ENCODE measurements at regions not wholly inside any gene's neighbourhood (a gene's known extent, or its start where the extent isn't known, plus 50 kb on each side); places are given as distances from the start of the nearest gene placed in this dataset.

GRCh38 chr3:113136544-113136943, 74.8 kb upstream of the BOC start:
- H3K9me3 ChIP-seq (replicated peaks in 1 of 2; ENCODE audit: control insufficient read depth in 2 of 2, insufficient read depth in 1 of 2, low read depth in 1 of 2, low read length in 2 of 2) = peaks cover 1 to 16% of the 10 kb centered on the region in 2 donors
- H2BK15ac ChIP-seq (ENCODE audit: low read length) = no peak overlapping the region
- H2BK5ac ChIP-seq (ENCODE audit: low read length) = no peak overlapping the region

DNA sequence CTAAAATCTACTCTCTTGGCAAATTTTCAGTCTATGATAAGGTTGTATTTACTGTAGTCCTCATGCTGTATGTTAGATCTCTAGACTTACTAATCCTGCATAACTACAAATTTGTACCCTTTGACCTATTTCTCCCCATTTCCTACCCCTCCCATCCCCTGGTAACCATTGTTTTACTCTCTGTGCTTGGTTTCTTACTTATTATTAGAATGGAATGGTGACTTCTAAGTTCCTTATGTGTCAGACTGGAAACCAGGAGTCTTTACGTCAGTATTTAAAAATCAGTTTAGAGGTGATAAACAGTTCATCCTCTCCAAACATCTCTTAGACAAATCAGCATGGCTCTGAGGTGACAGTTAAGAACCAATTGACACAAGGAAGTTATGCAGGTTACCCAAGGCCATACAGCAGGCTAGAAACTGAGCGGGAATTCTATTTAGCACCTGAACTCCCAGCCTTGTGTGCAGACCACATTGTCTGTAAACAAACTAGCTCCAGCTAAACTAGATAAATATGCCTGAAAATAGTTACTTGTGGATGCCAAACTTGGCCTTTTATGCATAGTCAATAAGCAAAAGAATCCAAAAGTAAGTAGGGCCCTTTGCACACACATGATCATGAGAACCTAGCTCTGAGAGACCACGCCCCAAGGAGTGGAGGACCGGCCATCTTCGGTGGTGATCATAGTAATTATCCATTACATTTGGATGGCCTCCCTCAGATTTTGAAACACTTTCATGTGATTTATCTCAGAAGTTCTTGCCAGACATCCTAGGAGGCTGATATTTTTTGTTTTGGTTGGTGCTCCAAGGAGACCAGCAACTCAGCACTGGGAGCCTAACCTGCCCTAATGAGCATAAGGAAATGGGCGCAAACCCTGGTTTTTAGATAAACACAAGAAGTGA, 72.3 kb upstream of the BOC start:
- peaks cover 1 to 16% of the 10 kb centered on the region in 2 donors for H3K9me3 ChIP-seq (replicated peaks in 1 of 2; ENCODE audit: control insufficient read depth in 2 of 2, insufficient read depth in 1 of 2, low read depth in 1 of 2, low read length in 2 of 2)
- no peak for DNase-seq (ENCODE audit: low spot score)
- no peaks in the 10 kb centered on the region for H3K36me3 ChIP-seq (replicated peaks in 1 of 2; ENCODE audit: control insufficient read depth in 2 of 2, insufficient read depth in 2 of 2, low read length in 2 of 2)
- H3K4me1 ChIP-seq (ENCODE audit: control insufficient read depth in 2 of 2, insufficient read depth in 1 of 2, low read depth in 1 of 2, low read length in 2 of 2) = peaks cover 0 to 2% of the 10 kb centered on the region in 2 donors
- no peak overlapping the region for H2AFZ ChIP-seq (ENCODE audit: low read length)
- no peak overlapping the region for H2BK120ac ChIP-seq (ENCODE audit: low read depth, low read length)
- H2BK15ac ChIP-seq (ENCODE audit: low read length) = no peak overlapping the region
- H3K4ac ChIP-seq (ENCODE audit: low read length) = no peak overlapping the region
- no peak overlapping the region for H2BK12ac ChIP-seq (ENCODE audit: low read length)
- no CpG with 5 or more reads among the region's 6 CpGs for WGBS, 2 donors (ENCODE audit: extremely low coverage in 2 of 2, insufficient read length in 2 of 2, insufficient replicate concordance in 1 of 2)
- H3K4me2 ChIP-seq (ENCODE audit: insufficient read depth, low read length, poor library complexity, severe bottlenecking) = no peak overlapping the region
- no peak overlapping the region for H4K8ac ChIP-seq (ENCODE audit: low read depth, low read length)
- no peak overlapping the region for H3K4me3 ChIP-seq (ENCODE audit: low read length in 2 of 2)
- no peak overlapping the region for H3K23ac ChIP-seq (ENCODE audit: low read depth, low read length, poor library complexity)
- no peaks in the 10 kb centered on the region for H3K27me3 ChIP-seq (ENCODE audit: control insufficient read depth in 3 of 3, insufficient read depth in 3 of 3, low read depth in 1 of 3, low read length in 3 of 3)
- no peak overlapping the region for H2AK5ac ChIP-seq (ENCODE audit: low read depth, low read length)
- H2BK5ac ChIP-seq (ENCODE audit: low read length) = no peak overlapping the region
- no peak overlapping the region for H3K9ac ChIP-seq (ENCODE audit: low read depth, low read length, poor library complexity)
- H3K27ac ChIP-seq (replicated peaks; ENCODE audit: low read length) = no peak overlapping the region
- H3K79me1 ChIP-seq (ENCODE audit: low read depth, low read length) = no peaks in the 10 kb centered on the region
- H3K14ac ChIP-seq (ENCODE audit: low read length) = no peak overlapping the region
- H3K18ac ChIP-seq (ENCODE audit: low read length) = no peak overlapping the region
- no peak overlapping the region for H4K91ac ChIP-seq (ENCODE audit: low read depth, low read length, poor library complexity)

More at GRCh38 chr3:113136544-113136943, 74.8 kb upstream of the BOC start:
- Histone ChIP-seq H3K14ac (ENCODE audit: low read length) (no peak overlapping the region), H4K91ac (ENCODE audit: low read depth, low read length, poor library complexity) (no peak overlapping the region), H4K8ac (ENCODE audit: low read depth, low read length) (no peak overlapping the region), H3K79me1 (ENCODE audit: low read depth, low read length) (no peaks in the 10 kb centered on the region), H3K18ac (ENCODE audit: low read length) (no peak overlapping the region), H3K4me2 (ENCODE audit: insufficient read depth, low read length, poor library complexity, severe bottlenecking) (no peak overlapping the region), H2BK120ac (ENCODE audit: low read depth, low read length) (no peak overlapping the region), H2AK5ac (ENCODE audit: low read depth, low read length) (no peak overlapping the region), H3K4me3 (ENCODE audit: low read length in 2 of 2) (no peak overlapping the region), H3K27ac (replicated peaks; ENCODE audit: low read length) (no peak overlapping the region), H3K23ac (ENCODE audit: low read depth, low read length, poor library complexity) (no peak overlapping the region), H3K27me3 (ENCODE audit: control insufficient read depth in 3 of 3, insufficient read depth in 3 of 3, low read depth in 1 of 3, low read length in 3 of 3) (no peaks in the 10 kb centered on the region), H3K9ac (ENCODE audit: low read depth, low read length, poor library complexity) (no peak overlapping the region), H3K36me3 (replicated peaks in 1 of 2; ENCODE audit: control insufficient read depth in 2 of 2, insufficient read depth in 2 of 2, low read length in 2 of 2) (no peaks in the 10 kb centered on the region), H2AFZ (ENCODE audit: low read length) (no peak overlapping the region), H3K4ac (ENCODE audit: low read length) (no peak overlapping the region), H2BK12ac (ENCODE audit: low read length) (no peak overlapping the region), H3K4me1 (ENCODE audit: control insufficient read depth in 2 of 2, insufficient read depth in 1 of 2, low read depth in 1 of 2, low read length in 2 of 2) (peaks cover 2 to 7% of the 10 kb centered on the region in 2 donors)
- DNase-seq (ENCODE audit: low spot score) = no peak
- WGBS, 2 donors (ENCODE audit: extremely low coverage in 2 of 2, insufficient read length in 2 of 2, insufficient replicate concordance in 1 of 2) = no CpG with 5 or more reads among the region's 5 CpGs

DNA sequence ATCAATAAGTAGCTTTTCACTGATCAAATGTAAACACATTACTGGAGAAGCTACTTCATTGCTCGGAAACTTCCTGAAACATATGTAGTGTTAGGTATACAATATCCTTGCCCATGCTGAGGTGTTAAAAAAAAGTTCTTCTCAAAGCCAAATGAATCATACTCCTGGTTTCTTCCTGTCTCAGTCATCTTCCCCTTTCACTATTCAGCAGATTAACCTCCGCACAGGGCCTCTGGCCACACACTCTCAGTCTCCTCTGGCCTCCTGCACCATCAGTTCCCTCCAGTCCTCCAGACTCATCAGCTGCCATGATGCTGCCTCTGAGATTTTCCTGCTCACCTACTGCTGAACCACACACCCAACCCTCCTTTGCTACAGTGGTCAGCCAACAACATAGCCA, 70.5 kb upstream of the BOC start:
- Histone ChIP-seq H3K14ac (ENCODE audit: low read length) (no peak overlapping the region), H2BK5ac (ENCODE audit: low read length) (no peak overlapping the region), H2AK5ac (ENCODE audit: low read depth, low read length) (no peak overlapping the region), H3K27ac (replicated peaks; ENCODE audit: low read length) (no peak overlapping the region), H3K27me3 (ENCODE audit: control insufficient read depth in 3 of 3, insufficient read depth in 3 of 3, low read depth in 1 of 3, low read length in 3 of 3) (no peaks in the 10 kb centered on the region), H4K91ac (ENCODE audit: low read depth, low read length, poor library complexity) (no peak overlapping the region), H4K8ac (ENCODE audit: low read depth, low read length) (no peak overlapping the region), H2AFZ (ENCODE audit: low read length) (no peak overlapping the region), H3K36me3 (replicated peaks in 1 of 2; ENCODE audit: control insufficient read depth in 2 of 2, insufficient read depth in 2 of 2, low read length in 2 of 2) (no peaks in the 10 kb centered on the region), H2BK15ac (ENCODE audit: low read length) (no peak overlapping the region), H3K79me1 (ENCODE audit: low read depth, low read length) (no peaks in the 10 kb centered on the region), H3K4ac (ENCODE audit: low read length) (no peak overlapping the region), H3K4me2 (ENCODE audit: insufficient read depth, low read length, poor library complexity, severe bottlenecking) (no peak overlapping the region), H2BK120ac (ENCODE audit: low read depth, low read length) (no peak overlapping the region), H3K9me3 (replicated peaks in 1 of 2; ENCODE audit: control insufficient read depth in 2 of 2, insufficient read depth in 1 of 2, low read depth in 1 of 2, low read length in 2 of 2) (peaks cover 0 to 11% of the 10 kb centered on the region in 2 donors), H2BK12ac (ENCODE audit: low read length) (no peak overlapping the region), H3K4me1 (ENCODE audit: control insufficient read depth in 2 of 2, insufficient read depth in 1 of 2, low read depth in 1 of 2, low read length in 2 of 2) (peaks cover 0 to 2% of the 10 kb centered on the region in 2 donors), H3K23ac (ENCODE audit: low read depth, low read length, poor library complexity) (no peak overlapping the region), H3K4me3 (ENCODE audit: low read length in 2 of 2) (no peak overlapping the region), H3K9ac (ENCODE audit: low read depth, low read length, poor library complexity) (no peak overlapping the region), H3K18ac (ENCODE audit: low read length) (peak overlapping the region; percentile 11)
- no CpG with 5 or more reads among the region's 2 CpGs for WGBS, 2 donors (ENCODE audit: extremely low coverage in 2 of 2, insufficient read length in 2 of 2, insufficient replicate concordance in 1 of 2)
- DNase-seq (ENCODE audit: low spot score) = no peak

- H3K4me3 ChIP-seq (ENCODE audit: low read length in 2 of 2) = no peak overlapping the region
- no peak overlapping the region for H2BK15ac ChIP-seq (ENCODE audit: low read length)
- no peak overlapping the region for H4K91ac ChIP-seq (ENCODE audit: low read depth, low read length, poor library complexity)
- H2BK5ac ChIP-seq (ENCODE audit: low read length) = no peak overlapping the region
- H2AK5ac ChIP-seq (ENCODE audit: low read depth, low read length) = no peak overlapping the region
- no peak overlapping the region for H3K27ac ChIP-seq (replicated peaks; ENCODE audit: low read length)
- H3K4ac ChIP-seq (ENCODE audit: low read length) = no peak overlapping the region
- peaks cover 0 to 2% of the 10 kb centered on the region in 2 donors for H3K4me1 ChIP-seq (ENCODE audit: control insufficient read depth in 2 of 2, insufficient read depth in 1 of 2, low read depth in 1 of 2, low read length in 2 of 2)
- no peak overlapping the region for H3K18ac ChIP-seq (ENCODE audit: low read length)
- H3K36me3 ChIP-seq (replicated peaks in 1 of 2; ENCODE audit: control insufficient read depth in 2 of 2, insufficient read depth in 2 of 2, low read length in 2 of 2) = no peaks in the 10 kb centered on the region
- WGBS, 2 donors (ENCODE audit: extremely low coverage in 2 of 2, insufficient read length in 2 of 2, insufficient replicate concordance in 1 of 2) = no CpG with 5 or more reads among the region's 2 CpGs
- no peaks in the 10 kb centered on the region for H3K79me1 ChIP-seq (ENCODE audit: low read depth, low read length)
- peaks cover 0 to 11% of the 10 kb centered on the region in 2 donors for H3K9me3 ChIP-seq (replicated peaks in 1 of 2; ENCODE audit: control insufficient read depth in 2 of 2, insufficient read depth in 1 of 2, low read depth in 1 of 2, low read length in 2 of 2)
- DNase-seq (ENCODE audit: low spot score) = no peak
- no peaks in the 10 kb centered on the region for H3K27me3 ChIP-seq (ENCODE audit: control insufficient read depth in 3 of 3, insufficient read depth in 3 of 3, low read depth in 1 of 3, low read length in 3 of 3)
- no peak overlapping the region for H3K14ac ChIP-seq (ENCODE audit: low read length)
- no peak overlapping the region for H3K4me2 ChIP-seq (ENCODE audit: insufficient read depth, low read length, poor library complexity, severe bottlenecking)
- no peak overlapping the region for H4K8ac ChIP-seq (ENCODE audit: low read depth, low read length)
- H2AFZ ChIP-seq (ENCODE audit: low read length) = no peak overlapping the region
- H2BK120ac ChIP-seq (ENCODE audit: low read depth, low read length) = no peak overlapping the region
- H2BK12ac ChIP-seq (ENCODE audit: low read length) = no peak overlapping the region
- no peak overlapping the region for H3K23ac ChIP-seq (ENCODE audit: low read depth, low read length, poor library complexity)
- no peak overlapping the region for H3K9ac ChIP-seq (ENCODE audit: low read depth, low read length, poor library complexity)
Measured at GRCh38 chr3:113141543-113141942, 69.8 kb upstream of the BOC start.

Measured in neuronal stem cell (in vitro differentiated cells).